BLaER1 treated with 17β-estradiol and CSF1 and Interleukin-3, amounts not matched to agents 10 nM and 100 nM (cell line): ENCODE measurements at regions not wholly inside any gene's neighbourhood (a gene's known extent, or its start where the extent isn't known, plus 50 kb on each side); places are given as distances from the start of the nearest gene placed in this dataset.

Experiments
- H3K27ac ChIP-seq, 11 experiments: shearing (Covaris generic); formaldehyde crosslinking; 2 replicates each; pipeline ENCODE4 v1.8.1; 2022
- H3K27me3 ChIP-seq, 11 experiments: shearing (Covaris generic); formaldehyde crosslinking; 2 replicates each; pipeline ENCODE4 v1.8.1; 2022
- H3K36me3 ChIP-seq, 11 experiments: shearing (Covaris generic); formaldehyde crosslinking; 2 replicates each; pipeline ENCODE4 v1.8.1; 2022
- H3K4me1 ChIP-seq, 10 experiments: shearing (Covaris generic); formaldehyde crosslinking; 2 replicates each; pipeline ENCODE4 v1.8.1; 2022
- H3K4me2 ChIP-seq, 11 experiments: shearing (Covaris generic); formaldehyde crosslinking; 2 replicates each; pipeline ENCODE4 v1.8.1; 2022
- H3K4me3 ChIP-seq, 10 experiments: shearing (Covaris generic); formaldehyde crosslinking; 2 replicates each; pipeline ENCODE4 v1.8.1; 2022
- H3K9ac ChIP-seq, 11 experiments: shearing (Covaris generic); formaldehyde crosslinking; 2 replicates each; pipeline ENCODE4 v1.8.1; 2022
- H3K9me3 ChIP-seq, 11 experiments: shearing (Covaris generic); formaldehyde crosslinking; replicated peaks in 1 of 11; 2 replicates each; pipeline ENCODE4 v1.8.1; 2022
- H4K20me1 ChIP-seq, 11 experiments: shearing (Covaris generic); formaldehyde crosslinking; 2 replicates each; pipeline ENCODE4 v1.8.1; 2022
- Cebpa-rat ChIP-seq, 11 experiments: shearing (Covaris generic); IDR thresholded peaks; 2 replicates each; pipeline ENCODE4 v1.8.1; 2022

GRCh38 chr12:126899926-126900792, 1366.8 kb upstream of the TMEM132C start:
- TF ChIP-seq Cebpa-rat (IDR thresholded peaks at IDR 0.05): no peak
- Histone ChIP-seq H4K20me1 (no peaks in the 10 kb centered on the region), H3K4me2 (peak overlapping the region in 5 of 11 experiments; percentile 9 to 79 (median 61); a peak in 5 of 22 replicates), H3K36me3 (no peaks in the 10 kb centered on the region), H3K27ac (peak overlapping the region in 1 of 11 experiments; percentile 5; a peak in 1 of 22 replicates), H3K9me3 (no peaks in the 10 kb centered on the region), H3K4me1 (peaks cover 9 to 36% (median 28%) of the 10 kb centered on the region in 10 experiments; a peak in 17 of 20 replicates), H3K27me3 (no peaks in the 10 kb centered on the region), H3K4me3 (no peak overlapping the region), H3K9ac (no peak overlapping the region)

GRCh38 chr12:126903027-126903876, 1363.7 kb upstream of the TMEM132C start:
- no peak overlapping the region for H3K4me3 ChIP-seq
- H3K36me3 ChIP-seq: no peaks in the 10 kb centered on the region
- H3K27me3 ChIP-seq: no peaks in the 10 kb centered on the region
- peak overlapping the region in 6 of 11 experiments; percentile 9 to 36 (median 22); a peak in 7 of 22 replicates for H3K4me2 ChIP-seq
- H3K27ac ChIP-seq: no peak overlapping the region
- no peak overlapping the region for H3K9ac ChIP-seq
- no peak for TF ChIP-seq Cebpa-rat (IDR thresholded peaks at IDR 0.05)
- H3K4me1 ChIP-seq: peaks cover 9 to 22% (median 18%) of the 10 kb centered on the region in 10 experiments; a peak in 16 of 20 replicates
- H3K9me3 ChIP-seq: no peaks in the 10 kb centered on the region
- H4K20me1 ChIP-seq: no peaks in the 10 kb centered on the region

GRCh38 chr12:126905752-126906151, 1361.2 kb upstream of the TMEM132C start:
- Histone ChIP-seq H3K4me3 (no peak overlapping the region), H4K20me1 (no peaks in the 10 kb centered on the region), H3K27me3 (no peaks in the 10 kb centered on the region), H3K9ac (no peak overlapping the region), H3K4me2 (no peak overlapping the region), H3K36me3 (no peaks in the 10 kb centered on the region), H3K27ac (no peak overlapping the region), H3K4me1 (peaks cover 0 to 11% (median 8%) of the 10 kb centered on the region in 10 experiments; a peak in 9 of 20 replicates), H3K9me3 (no peaks in the 10 kb centered on the region)
- no peak for TF ChIP-seq Cebpa-rat (IDR thresholded peaks at IDR 0.05)

GRCh38 chr12:126907900-126908764, 1358.8 kb upstream of the TMEM132C start:
- no peaks in the 10 kb centered on the region for H3K36me3 ChIP-seq
- H3K4me3 ChIP-seq: no peak overlapping the region
- H3K27me3 ChIP-seq: no peaks in the 10 kb centered on the region
- no peak for TF ChIP-seq Cebpa-rat (IDR thresholded peaks at IDR 0.05)
- H3K27ac ChIP-seq: no peak overlapping the region
- H3K9ac ChIP-seq: no peak overlapping the region
- no peaks in the 10 kb centered on the region for H4K20me1 ChIP-seq
- H3K9me3 ChIP-seq: no peaks in the 10 kb centered on the region
- H3K4me1 ChIP-seq: peaks cover 0 to 2% (median 0%) of the 10 kb centered on the region in 10 experiments; a peak in 5 of 20 replicates
- no peak overlapping the region for H3K4me2 ChIP-seq

GRCh38 chr12:126908765-126909142, 1358.2 kb upstream of the TMEM132C start:
- no peak for TF ChIP-seq Cebpa-rat (IDR thresholded peaks at IDR 0.05)
- no peak overlapping the region for H3K9ac ChIP-seq
- H3K27me3 ChIP-seq: no peaks in the 10 kb centered on the region
- H3K9me3 ChIP-seq: no peaks in the 10 kb centered on the region
- H3K4me2 ChIP-seq: no peak overlapping the region
- no peaks in the 10 kb centered on the region for H3K36me3 ChIP-seq
- no peak overlapping the region for H3K4me3 ChIP-seq
- no peak overlapping the region for H3K27ac ChIP-seq
- no peaks in the 10 kb centered on the region for H3K4me1 ChIP-seq
- H4K20me1 ChIP-seq: no peaks in the 10 kb centered on the region

- no peaks in the 10 kb centered on the region for H3K9me3 ChIP-seq
- no peaks in the 10 kb centered on the region for H4K20me1 ChIP-seq
- no peaks in the 10 kb centered on the region for H3K27me3 ChIP-seq
- H3K9ac ChIP-seq: no peak overlapping the region
- H3K27ac ChIP-seq: no peak overlapping the region
- H3K36me3 ChIP-seq: no peaks in the 10 kb centered on the region
- no peak overlapping the region for H3K4me2 ChIP-seq
- no peak for TF ChIP-seq Cebpa-rat (IDR thresholded peaks at IDR 0.05)
- no peak overlapping the region for H3K4me3 ChIP-seq
- H3K4me1 ChIP-seq: no peaks in the 10 kb centered on the region; a peak in 1 of 20 replicates
Measured at GRCh38 chr12:126910570-126910969, 1356.4 kb upstream of the TMEM132C start.

GRCh38 chr12:126912111-126912510, 1354.9 kb upstream of the TMEM132C start:
- TF ChIP-seq Cebpa-rat (IDR thresholded peaks at IDR 0.05): no peak
- H3K27me3 ChIP-seq: no peaks in the 10 kb centered on the region
- no peak overlapping the region for H3K4me3 ChIP-seq
- no peaks in the 10 kb centered on the region for H4K20me1 ChIP-seq
- H3K27ac ChIP-seq: no peak overlapping the region
- no peak overlapping the region for H3K4me2 ChIP-seq
- peaks cover 0 to 4% (median 0%) of the 10 kb centered on the region in 10 experiments; a peak in 2 of 20 replicates for H3K4me1 ChIP-seq
- H3K9me3 ChIP-seq: no peaks in the 10 kb centered on the region
- no peak overlapping the region for H3K9ac ChIP-seq
- H3K36me3 ChIP-seq: no peaks in the 10 kb centered on the region

GRCh38 chr12:126914170-126914793, 1352.7 kb upstream of the TMEM132C start:
- no peaks in the 10 kb centered on the region for H3K27me3 ChIP-seq
- TF ChIP-seq Cebpa-rat (IDR thresholded peaks at IDR 0.05): no peak
- H3K9ac ChIP-seq: no peak overlapping the region
- peaks cover 0 to 4% (median 0%) of the 10 kb centered on the region in 10 experiments; a peak in 2 of 20 replicates for H3K4me1 ChIP-seq
- H3K9me3 ChIP-seq: peaks cover 0 to 9% (median 0%) of the 10 kb centered on the region in 11 experiments; a peak in 4 of 22 replicates
- H3K4me3 ChIP-seq: no peak overlapping the region
- H3K36me3 ChIP-seq: no peaks in the 10 kb centered on the region
- H3K4me2 ChIP-seq: no peak overlapping the region
- H4K20me1 ChIP-seq: no peaks in the 10 kb centered on the region
- H3K27ac ChIP-seq: no peak overlapping the region
